Jurkat, Clone E6-1 (cell line): ENCODE measurements at regions not wholly inside any gene's neighbourhood (a gene's known extent, or its start where the extent isn't known, plus 50 kb on each side); places are given as distances from the start of the nearest gene placed in this dataset.
"Not testable (repeated sequence)": the region's sequence is repeated elsewhere in the genome, so short reads cannot be mapped to it uniquely, and the experiment has no call there.

Experiments used
- DNase-seq: peaks from one replicate; pipeline ENCODE4 v3.0.0-alpha.2; 2011; ENCODE audit warnings: low read depth, low spot score
- H3K4me3 ChIP-seq: 2 replicates; pipeline ENCODE4 v1.5.1; 2011; ENCODE audit warnings: mild to moderate bottlenecking, low read length, control low read depth, moderate library complexity

GRCh38 chr1:61585714-61586113 is 139.2 kb downstream of the TM2D1 start:
- no peak overlapping the region for H3K4me3 ChIP-seq
- DNase-seq, result no peak

GRCh38 chr1:61583703-61584102 is 141.2 kb downstream of the TM2D1 start:
- no peak overlapping the region for H3K4me3 ChIP-seq
- no peak for DNase-seq

- DNase-seq, result no peak
- no peak overlapping the region for H3K4me3 ChIP-seq
Measured at GRCh38 chr1:61581251-61581650, 143.7 kb downstream of the TM2D1 start.

DNA sequence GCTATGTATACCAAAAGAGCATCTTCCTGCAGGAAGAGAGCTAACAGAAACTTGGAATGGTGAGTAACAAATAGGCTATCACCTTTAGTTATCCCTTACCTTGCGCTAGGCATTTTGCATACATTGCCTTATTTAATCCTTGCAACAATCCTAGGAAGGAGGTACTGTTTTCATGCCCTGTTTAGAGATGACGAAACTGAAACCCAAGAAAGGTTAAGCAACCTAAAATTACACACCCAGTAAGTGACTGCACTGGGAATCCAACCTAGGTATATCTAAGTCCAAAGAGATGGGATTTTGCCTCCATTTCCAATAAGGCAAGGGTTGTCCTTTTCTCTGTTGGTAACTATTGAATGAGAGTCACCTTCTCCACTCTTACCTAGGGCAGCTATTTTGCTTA is 144.5 kb downstream of the TM2D1 start:
- no peak for DNase-seq
- H3K4me3 ChIP-seq, result no peak overlapping the region

GRCh38 chr1:61579802-61580201 is 145.1 kb downstream of the TM2D1 start:
- no peak overlapping the region for H3K4me3 ChIP-seq
- DNase-seq, result no peak

- DNase-seq, result no peak
- no peak overlapping the region for H3K4me3 ChIP-seq
Measured at GRCh38 chr1:61572046-61572445, 152.9 kb downstream of the TM2D1 start.

- DNase-seq, result no peak
- no peak overlapping the region for H3K4me3 ChIP-seq
Measured at GRCh38 chr1:61570191-61570590, 154.8 kb downstream of the TM2D1 start.

DNA sequence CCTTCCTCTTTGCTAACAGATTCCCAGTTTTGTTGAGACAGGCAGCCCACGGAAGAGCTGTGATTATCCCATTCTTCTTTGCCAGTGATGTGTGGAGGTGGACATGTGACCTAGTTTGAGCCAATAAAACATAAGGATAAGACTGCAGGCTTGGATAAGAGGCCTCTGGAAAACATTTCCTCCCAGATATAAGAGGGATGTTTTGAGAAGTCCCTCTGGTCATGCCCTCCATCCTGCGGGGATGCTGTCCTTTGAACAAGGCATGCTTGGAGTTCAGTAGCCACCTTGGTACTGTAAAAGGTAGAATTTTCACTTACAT is 155.7 kb downstream of the TM2D1 start:
- no peak for DNase-seq
- no peak overlapping the region for H3K4me3 ChIP-seq

GRCh38 chr1:61568460-61569302 is 156.3 kb downstream of the TM2D1 start:
- no peak for DNase-seq
- no peak overlapping the region for H3K4me3 ChIP-seq

DNA sequence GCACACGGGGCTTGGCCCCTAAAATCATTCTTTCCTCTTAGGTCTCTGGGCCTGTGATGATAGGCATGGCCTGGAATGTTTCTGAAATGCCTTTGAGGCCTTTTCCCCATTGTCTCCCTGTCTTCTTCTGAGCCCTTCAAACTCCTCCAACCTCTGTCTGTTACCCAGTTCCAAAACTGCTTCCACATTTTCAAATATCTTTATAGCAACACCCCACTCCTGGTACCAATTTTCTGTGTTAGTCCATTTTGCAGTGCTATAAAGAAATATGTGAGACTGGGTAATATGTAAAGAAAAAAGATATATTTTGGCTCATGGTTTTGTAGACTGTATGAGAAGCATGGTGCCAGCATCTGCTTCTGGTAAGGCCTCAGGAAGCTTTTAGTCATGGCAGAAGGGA is 158.8 kb downstream of the TM2D1 start:
- DNase-seq, result no peak
- no peak overlapping the region for H3K4me3 ChIP-seq

- no peak for DNase-seq
- no peak overlapping the region for H3K4me3 ChIP-seq
Measured at GRCh38 chr1:61563611-61564010, 161.3 kb downstream of the TM2D1 start.

GRCh38 chr1:61561666-61562065 is 163.3 kb downstream of the TM2D1 start:
- no peak overlapping the region for H3K4me3 ChIP-seq
- DNase-seq, result no peak

DNA sequence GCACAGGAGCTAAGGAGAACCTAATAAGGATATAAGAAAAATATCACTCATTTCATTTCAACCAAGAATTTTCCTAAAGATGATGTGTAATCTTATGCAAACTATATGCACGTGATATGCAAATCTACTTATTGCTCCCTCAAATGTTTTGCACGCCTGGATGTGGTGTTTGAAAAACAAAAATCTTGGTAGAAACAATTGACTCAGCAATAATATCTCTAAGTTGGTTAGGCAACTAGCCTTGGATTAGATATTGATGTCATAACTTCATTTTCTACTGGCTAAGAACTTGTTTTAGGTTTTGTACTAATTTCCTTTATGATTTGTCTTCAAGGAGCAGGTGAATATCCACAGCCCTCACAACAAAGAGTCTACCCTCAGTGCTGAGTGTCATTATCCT is 164.6 kb downstream of the TM2D1 start:
- H3K4me3 ChIP-seq, result no peak overlapping the region
- no peak for DNase-seq

DNA sequence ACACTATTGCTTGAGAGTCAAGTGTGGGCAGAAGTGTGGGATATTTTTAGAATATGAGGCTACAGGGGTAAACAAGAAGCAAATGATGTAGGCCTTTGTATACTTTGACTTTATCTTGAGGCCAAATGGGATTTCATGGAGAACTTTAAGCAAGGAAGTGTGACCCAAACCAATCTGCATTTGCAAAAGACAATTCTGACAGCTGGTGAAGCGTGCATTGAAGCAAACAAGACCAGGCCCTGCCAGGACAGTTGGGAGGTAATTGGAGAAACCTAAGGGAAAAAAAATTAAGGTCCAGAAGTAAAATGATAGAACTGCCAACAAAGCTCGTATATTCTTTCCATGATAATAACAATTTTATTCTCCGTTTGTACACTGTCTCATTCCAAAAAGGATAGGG is 168.3 kb downstream of the TM2D1 start:
- no peak for DNase-seq
- no peak overlapping the region for H3K4me3 ChIP-seq

- DNase-seq, result no peak
- H3K4me3 ChIP-seq, result no peak overlapping the region
Measured at GRCh38 chr1:61552630-61553305, 172.2 kb downstream of the TM2D1 start.

- DNase-seq, result not testable (repeated sequence)
Measured at GRCh38 chr1:61547302-61547701, 177.6 kb downstream of the TM2D1 start.

DNA sequence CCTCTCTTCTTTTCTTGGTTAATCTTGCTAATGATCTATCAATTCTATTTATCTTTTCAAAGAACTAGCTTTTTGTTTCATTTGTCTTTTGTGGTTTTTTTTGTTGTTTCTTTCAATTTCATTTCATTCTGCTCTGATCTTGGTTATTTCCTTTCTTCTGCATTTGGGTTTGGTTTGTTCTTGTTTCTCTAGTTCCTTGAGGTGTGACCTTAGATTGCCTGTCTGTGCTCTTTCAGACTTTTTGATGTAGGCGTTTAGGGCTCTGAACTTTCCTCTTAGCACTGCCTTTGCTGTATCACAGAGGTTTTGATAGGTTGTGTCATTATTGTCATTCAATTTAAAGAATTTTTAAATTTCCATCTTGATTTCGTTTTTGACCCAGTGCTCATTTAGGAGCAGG is 180.1 kb downstream of the TM2D1 start:
- not testable (repeated sequence) for DNase-seq, H3K4me3 ChIP-seq

More at GRCh38 chr1:61547302-61547701, 177.6 kb downstream of the TM2D1 start:
- not testable (repeated sequence) for H3K4me3 ChIP-seq

GRCh38 chr1:61543498-61543897 is 181.4 kb downstream of the TM2D1 start:
- not testable (repeated sequence) for DNase-seq, H3K4me3 ChIP-seq

DNA sequence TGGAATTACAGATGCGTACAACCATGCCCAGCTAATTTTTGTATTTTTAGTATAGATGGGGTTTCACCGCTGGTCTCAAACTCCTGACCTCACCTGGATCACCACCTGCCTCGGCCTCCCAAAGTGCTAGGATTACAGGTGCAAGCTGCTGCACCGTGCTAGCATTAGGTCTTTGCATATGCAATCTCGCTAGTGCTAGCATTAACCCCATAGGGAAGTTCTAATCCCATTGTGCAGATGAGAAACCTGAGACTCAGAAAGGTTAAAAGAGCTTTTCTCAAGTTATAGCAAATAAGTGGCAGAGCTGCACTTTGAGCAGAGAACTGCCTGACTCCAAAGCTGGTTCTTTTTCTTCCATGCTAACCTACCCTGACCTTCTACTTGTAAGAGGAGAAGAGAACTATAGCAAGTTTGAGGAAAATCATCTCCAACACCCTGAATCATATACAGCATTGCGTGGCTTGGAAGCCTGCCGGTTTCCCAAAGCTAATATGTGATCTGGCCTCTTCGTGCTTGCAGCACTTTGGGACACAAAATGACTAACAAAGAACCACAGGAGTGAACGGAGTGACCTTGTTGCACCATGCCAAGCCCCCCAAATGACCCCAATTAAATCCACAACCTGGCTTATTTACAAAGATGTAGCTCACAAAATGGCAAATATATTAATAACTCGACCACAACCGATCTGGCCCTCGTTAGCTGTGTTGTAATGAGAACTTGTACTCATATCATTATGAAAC is 185.1 kb downstream of the TM2D1 start:
- no peak for DNase-seq
- H3K4me3 ChIP-seq, result no peak overlapping the region

DNA sequence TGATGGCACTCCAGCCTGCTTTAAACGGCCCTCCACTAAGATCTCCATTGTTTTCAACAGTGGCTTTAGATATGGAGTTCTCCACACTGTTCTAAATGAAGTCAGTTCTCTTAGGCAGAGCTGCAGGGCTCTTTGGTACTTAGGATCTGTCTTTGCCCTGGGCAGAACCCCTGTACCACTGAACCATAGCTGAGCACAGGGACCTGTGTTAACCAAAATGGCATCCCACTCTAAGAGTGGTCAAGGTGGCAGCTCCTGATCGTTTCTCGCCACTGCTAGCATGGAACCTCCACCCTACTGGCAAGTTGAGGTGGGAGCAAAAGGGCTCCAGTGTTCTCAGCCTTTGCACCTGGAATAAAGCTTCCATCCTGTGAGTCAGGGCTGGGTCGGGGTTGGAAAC is 186.7 kb downstream of the TM2D1 start:
- no peak for DNase-seq
- no peak overlapping the region for H3K4me3 ChIP-seq
